GM12875 (cell line): ENCODE measurements at regions not wholly inside any gene's neighbourhood (a gene's known extent, or its start where the extent isn't known, plus 50 kb on each side); places are given as distances from the start of the nearest gene placed in this dataset.

Source experiments
- H3K4me3 ChIP-seq: one replicate; pipeline ENCODE4 v1.5.1; 2011; ENCODE audit warnings: low read depth, low read length, control low read depth
- CTCF ChIP-seq: IDR thresholded peaks from 2 replicates; pipeline ENCODE4 v1.5.1; 2011; ENCODE audit warnings: low read depth, mild to moderate bottlenecking, control low read depth, inconsistent platforms, low read length, moderate library complexity, borderline replicate concordance; ENCODE audit not compliant: insufficient read depth

GRCh38 chrX:64853424-64853823, 122.8 kb downstream of the ZC4H2 start:
- TF ChIP-seq CTCF = no peak
- no peak overlapping the region for H3K4me3 ChIP-seq

GRCh38 chrX:64850371-64851082, 125.7 kb downstream of the ZC4H2 start:
- TF ChIP-seq CTCF = no peak
- no peak overlapping the region for H3K4me3 ChIP-seq

GRCh38 chrX:64843224-64843623, 133.0 kb downstream of the ZC4H2 start:
- TF ChIP-seq CTCF = no peak
- H3K4me3 ChIP-seq = no peak overlapping the region

GRCh38 chrX:64842492-64842891, 133.8 kb downstream of the ZC4H2 start:
- no peak for TF ChIP-seq CTCF
- no peak overlapping the region for H3K4me3 ChIP-seq

- no peak for TF ChIP-seq CTCF
- H3K4me3 ChIP-seq = no peak overlapping the region
These were observed 170.6 kb downstream of the ZC4H2 start for GRCh38 chrX:64805683-64806082.

GRCh38 chrX:64792598-64793337, 183.5 kb downstream of the ZC4H2 start:
- no peak for TF ChIP-seq CTCF

GRCh38 chrX:64782923-64783322, 193.3 kb downstream of the ZC4H2 start:
- no peak overlapping the region for H3K4me3 ChIP-seq
- no peak for TF ChIP-seq CTCF

More at GRCh38 chrX:64792598-64793337, 183.5 kb downstream of the ZC4H2 start:
- no peak overlapping the region for H3K4me3 ChIP-seq
